LNCaP clone FGC (cell line): ENCODE measurements at regions not wholly inside any gene's neighbourhood (a gene's known extent, or its start where the extent isn't known, plus 50 kb on each side); places are given as distances from the start of the nearest gene placed in this dataset.
A peak's percentile ranks its signal among the peaks of the same experiment; 100 is the strongest.

Experiments
- DNase-seq: peaks from one replicate; pipeline ENCODE4 v3.0.0-alpha.2; 2011; ENCODE audit warnings: low read depth
- H3K4me3 ChIP-seq: 2 replicates; pipeline ENCODE4 v1.5.1; 2011; ENCODE audit warnings: mild to moderate bottlenecking, low read depth, low read length, control low read depth
- TF ChIP-seq, protein P1 (sequence below): IDR thresholded peaks from 2 replicates; pipeline ENCODE4 v1.5.1; 2012; ENCODE audit warnings: mild to moderate bottlenecking; ENCODE audit not compliant: control insufficient read depth, insufficient read depth; ENCODE audit errors: extremely low read depth

- H3K4me3 ChIP-seq: no peak overlapping the region
- peak; percentile 68 for DNase-seq
- TF ChIP-seq, protein P1, sequence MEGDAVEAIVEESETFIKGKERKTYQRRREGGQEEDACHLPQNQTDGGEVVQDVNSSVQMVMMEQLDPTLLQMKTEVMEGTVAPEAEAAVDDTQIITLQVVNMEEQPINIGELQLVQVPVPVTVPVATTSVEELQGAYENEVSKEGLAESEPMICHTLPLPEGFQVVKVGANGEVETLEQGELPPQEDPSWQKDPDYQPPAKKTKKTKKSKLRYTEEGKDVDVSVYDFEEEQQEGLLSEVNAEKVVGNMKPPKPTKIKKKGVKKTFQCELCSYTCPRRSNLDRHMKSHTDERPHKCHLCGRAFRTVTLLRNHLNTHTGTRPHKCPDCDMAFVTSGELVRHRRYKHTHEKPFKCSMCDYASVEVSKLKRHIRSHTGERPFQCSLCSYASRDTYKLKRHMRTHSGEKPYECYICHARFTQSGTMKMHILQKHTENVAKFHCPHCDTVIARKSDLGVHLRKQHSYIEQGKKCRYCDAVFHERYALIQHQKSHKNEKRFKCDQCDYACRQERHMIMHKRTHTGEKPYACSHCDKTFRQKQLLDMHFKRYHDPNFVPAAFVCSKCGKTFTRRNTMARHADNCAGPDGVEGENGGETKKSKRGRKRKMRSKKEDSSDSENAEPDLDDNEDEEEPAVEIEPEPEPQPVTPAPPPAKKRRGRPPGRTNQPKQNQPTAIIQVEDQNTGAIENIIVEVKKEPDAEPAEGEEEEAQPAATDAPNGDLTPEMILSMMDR: no peak
Observed at GRCh38 chrX:65601530-65602220, 65.8 kb upstream of the MSN start.

DNA sequence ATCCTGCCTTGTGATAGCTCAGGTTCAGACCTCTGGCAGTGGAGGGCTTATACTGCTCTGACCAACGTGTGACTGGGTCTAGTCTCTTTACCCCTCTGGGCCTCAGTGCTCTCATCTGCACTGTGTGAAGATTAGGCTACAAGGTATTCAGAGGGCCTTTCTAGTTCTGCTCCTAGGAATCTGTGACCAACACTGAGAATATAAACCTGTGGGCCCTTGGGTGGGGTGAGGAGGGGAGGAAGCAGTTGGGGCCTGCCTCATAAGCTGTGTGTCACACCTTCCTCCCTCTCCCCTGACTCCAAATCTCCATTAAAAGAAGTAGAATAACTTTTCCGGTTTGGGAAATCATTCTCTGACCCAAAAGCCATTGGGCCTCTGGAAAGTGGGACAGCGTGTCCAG lies 66.3 kb upstream of the MSN start:
- DNase-seq: no peak
- TF ChIP-seq, protein P1: no peak
- no peak overlapping the region for H3K4me3 ChIP-seq

- no peak for DNase-seq
- no peak overlapping the region for H3K4me3 ChIP-seq
- TF ChIP-seq, protein P1: no peak
Observed at GRCh38 chrX:65600106-65600505, 65.5 kb upstream of the LAS1L start.

DNA sequence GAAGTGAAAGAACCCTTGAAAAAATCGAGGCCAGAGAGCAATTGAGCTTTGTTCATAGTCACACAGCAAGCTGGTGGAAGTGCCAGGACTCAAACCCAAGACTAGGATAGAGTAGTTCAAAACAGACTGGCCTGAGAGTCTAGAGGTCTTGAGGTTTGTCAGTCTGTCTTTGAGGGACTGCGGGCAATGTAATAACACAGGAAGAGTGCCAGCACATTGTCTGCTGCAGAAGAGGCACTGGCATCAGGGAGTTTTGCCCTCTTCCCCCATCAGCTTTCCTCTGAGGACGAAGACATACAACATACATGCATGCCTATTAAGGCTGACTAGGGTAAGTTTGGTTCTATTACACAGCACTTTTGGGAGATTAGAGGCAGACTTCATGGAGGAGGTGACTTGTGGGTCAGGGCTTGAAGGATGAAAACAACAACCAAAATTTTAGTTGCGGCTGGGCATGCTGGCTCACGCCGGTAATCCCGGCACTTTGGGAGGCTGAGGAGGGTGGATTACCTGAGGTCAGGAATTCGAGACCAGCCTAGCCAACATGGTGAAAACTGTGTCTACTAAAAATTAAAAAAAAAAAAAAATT lies 64.1 kb upstream of the LAS1L start:
- TF ChIP-seq, protein P1: no peak
- no peak overlapping the region for H3K4me3 ChIP-seq
- no peak for DNase-seq

- TF ChIP-seq, protein P1: no peak
- DNase-seq: no peak
- no peak overlapping the region for H3K4me3 ChIP-seq
Observed at GRCh38 chrX:65596270-65597034, 61.9 kb upstream of the LAS1L start.

DNA sequence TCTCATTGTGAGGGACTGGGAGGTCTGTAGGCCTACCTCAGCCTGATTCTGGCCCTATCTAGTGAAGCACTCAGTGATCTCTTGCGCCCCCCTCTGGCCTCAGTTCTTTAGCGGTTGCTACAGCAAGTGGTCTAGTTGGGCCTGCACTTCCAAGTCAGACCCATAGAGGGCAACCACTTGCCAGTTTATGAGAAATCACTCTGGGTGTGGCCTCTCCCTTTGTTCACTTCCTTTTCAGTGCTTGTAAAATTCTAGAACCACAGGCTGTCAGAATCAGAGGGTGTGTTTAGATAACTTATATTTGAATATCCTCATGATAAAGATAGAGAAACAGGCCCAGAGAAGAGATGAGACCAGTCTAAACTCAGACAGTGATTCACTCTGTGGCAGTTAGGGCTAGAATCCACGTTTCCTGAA lies 60.9 kb upstream of the LAS1L start:
- no peak overlapping the region for H3K4me3 ChIP-seq
- peak; percentile 73 for DNase-seq
- TF ChIP-seq, protein P1: peak; percentile 94
